ENCODE measurements at regions not wholly inside any gene's neighbourhood (a gene's known extent, or its start where the extent isn't known, plus 50 kb on each side); places are given as distances from the start of the nearest gene placed in this dataset.
A peak's percentile ranks its signal among the peaks of the same experiment; 100 is the strongest.

DNA sequence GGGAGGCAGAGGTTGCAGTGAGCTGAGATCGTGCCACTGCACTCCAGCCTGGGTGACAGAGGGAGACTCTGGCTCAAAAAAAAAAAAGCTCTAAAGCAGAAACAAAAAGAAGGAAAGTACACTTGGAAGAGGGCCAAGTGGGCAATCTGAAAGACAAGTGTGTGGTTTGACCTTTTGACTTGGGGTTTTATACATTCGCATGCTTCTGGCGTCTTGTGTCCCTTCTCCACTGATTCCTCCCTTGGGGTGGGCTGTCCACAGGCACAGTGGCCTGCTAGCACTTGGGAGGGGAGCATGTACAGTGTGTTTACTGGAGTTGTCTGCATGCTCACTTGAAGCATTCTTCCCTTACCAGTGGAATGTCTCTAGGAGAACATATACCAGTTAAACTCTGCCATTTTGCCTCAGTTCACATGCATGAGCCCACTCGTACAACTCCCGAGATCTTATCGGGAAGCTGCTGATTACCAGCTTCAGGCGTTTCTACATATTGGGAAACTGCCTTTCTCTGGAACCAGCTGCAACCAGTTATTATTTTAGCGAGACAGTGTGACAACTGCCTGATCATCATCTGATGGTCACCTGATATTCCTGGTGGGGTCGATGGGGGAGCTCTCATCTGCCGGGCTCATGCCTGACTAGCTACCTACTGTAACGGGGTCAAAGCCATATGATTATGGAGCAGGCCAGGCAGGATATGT, 113.5 kb upstream of the ZNF678 start:
- DNase-seq, result no peak

- no peak for DNase-seq
These were observed 114.3 kb upstream of the ZNF678 start for GRCh38 chr1:227449051-227449450.

DNA sequence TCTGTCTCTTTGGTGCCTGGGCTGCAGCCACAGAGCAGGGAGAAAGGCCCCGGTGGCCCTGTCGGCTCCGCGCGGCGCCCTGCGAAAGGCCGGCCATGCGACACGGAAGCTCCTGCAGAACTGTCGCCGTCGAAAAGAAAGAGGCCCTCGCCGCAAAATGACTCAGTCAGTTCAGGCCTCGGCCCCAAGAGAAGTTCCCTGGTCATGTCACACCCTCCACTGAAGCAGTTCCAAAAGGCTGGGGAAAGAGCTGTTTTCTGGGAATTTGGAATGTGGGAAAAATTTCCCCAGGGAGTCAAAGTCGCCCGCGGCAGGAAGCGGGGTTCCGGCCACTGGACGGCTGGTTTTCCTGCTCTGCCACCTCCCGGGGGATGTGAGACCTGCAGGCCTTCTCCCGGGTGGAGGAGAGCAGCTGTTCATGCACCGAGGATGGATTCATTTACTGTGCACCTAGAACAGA, 115.8 kb upstream of the ZNF678 start:
- no peak for DNase-seq

- DNase-seq, result no peak
These were observed 117.6 kb upstream of the ZNF678 start for GRCh38 chr1:227445746-227446145.

DNA sequence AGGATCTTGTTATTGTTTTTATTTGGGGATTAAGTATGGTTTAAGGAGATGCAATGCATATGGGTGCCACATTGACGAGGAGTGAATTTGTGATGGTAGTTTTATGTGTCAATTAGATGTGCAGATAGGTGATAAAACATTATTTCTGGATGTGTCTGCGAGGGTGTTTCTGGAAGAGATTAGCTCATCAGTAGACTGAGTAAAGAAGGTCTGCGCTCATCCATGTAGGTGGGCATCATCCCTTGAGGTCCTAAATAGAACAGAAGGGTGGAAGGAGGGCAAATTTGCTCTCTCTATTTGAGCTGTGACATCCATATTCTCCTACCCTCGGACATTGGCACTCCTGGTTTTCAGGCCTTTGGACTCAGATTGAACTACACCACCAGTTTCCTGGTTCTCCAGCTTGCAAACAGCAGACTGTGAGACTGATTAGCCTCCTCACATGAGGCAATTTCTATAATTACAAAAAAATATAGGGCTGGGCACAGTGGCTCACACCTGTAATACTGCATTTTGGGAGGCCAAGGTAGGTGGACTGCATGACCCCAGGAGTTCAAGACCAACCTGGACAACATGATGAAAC, 118.2 kb upstream of the ZNF678 start:
- no peak for DNase-seq

- DNase-seq, result no peak
These were observed 121.9 kb upstream of the CDC42BPA start for GRCh38 chr1:227440182-227440581.

GRCh38 chr1:227437495-227438008, 119.3 kb upstream of the CDC42BPA start:
- peak; percentile 43 for DNase-seq

DNA sequence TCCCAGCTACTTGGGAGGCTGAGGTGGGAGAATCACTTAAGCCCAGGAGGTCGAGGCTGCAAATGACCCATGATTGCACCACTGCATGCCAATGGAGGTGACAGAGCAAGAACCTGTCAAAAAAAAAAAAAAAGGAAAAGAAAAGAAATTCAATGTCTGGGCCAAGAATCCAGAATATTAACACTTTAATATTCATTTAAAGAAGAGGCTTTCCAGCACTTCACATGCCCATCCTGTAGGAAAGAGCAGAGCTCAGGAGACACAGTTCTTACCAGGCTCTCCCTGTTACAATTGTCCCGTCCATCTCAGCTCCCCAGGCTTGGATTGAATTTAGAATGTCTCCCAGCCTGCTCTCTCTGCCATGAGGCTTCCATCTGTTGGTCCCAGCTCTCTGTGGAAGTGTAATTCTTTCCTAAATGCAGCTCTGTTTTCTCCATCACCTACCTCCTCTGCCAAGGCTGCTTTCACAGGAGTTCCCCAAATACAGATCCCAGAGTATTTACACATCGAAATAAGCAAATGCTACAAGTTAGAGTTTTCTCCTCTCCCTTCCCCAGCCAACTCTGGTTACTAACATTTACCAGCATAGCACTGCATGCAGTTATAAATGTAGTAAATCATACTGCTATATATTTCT, 116.6 kb upstream of the CDC42BPA start:
- no peak for DNase-seq

GRCh38 chr1:227433663-227434341, 115.5 kb upstream of the CDC42BPA start:
- no peak for DNase-seq

- no peak for DNase-seq
These were observed 114.7 kb upstream of the CDC42BPA start for GRCh38 chr1:227432981-227433380.

- no peak for DNase-seq
These were observed 113.9 kb upstream of the CDC42BPA start for GRCh38 chr1:227432181-227432535.

GRCh38 chr1:227429447-227430359, 111.4 kb upstream of the CDC42BPA start:
- DNase-seq, result no peak

DNA sequence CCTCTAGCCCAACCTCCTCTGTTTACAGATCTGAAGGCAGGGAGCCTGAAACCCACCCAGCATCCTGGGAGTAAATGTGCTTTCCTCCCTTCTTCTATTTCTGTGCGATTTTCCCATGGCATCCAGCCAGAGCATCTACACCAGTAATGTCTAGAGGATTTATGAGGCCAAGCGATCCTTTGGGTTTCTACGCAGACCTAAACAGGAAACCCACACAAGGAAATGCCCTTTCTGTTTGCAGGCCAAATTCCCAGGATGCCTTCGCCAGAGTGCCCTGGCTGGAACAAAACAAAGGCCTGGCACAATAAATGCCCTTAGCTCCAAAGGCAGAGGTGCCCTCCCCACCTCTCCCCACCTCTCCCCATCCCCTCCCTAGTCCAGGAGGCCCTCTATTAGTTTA, 110.5 kb upstream of the CDC42BPA start:
- DNase-seq, result no peak

- DNase-seq, result no peak
These were observed 109.1 kb upstream of the CDC42BPA start for GRCh38 chr1:227427411-227427810.

- no peak for DNase-seq
These were observed 106.7 kb upstream of the CDC42BPA start for GRCh38 chr1:227424953-227425352.

DNA sequence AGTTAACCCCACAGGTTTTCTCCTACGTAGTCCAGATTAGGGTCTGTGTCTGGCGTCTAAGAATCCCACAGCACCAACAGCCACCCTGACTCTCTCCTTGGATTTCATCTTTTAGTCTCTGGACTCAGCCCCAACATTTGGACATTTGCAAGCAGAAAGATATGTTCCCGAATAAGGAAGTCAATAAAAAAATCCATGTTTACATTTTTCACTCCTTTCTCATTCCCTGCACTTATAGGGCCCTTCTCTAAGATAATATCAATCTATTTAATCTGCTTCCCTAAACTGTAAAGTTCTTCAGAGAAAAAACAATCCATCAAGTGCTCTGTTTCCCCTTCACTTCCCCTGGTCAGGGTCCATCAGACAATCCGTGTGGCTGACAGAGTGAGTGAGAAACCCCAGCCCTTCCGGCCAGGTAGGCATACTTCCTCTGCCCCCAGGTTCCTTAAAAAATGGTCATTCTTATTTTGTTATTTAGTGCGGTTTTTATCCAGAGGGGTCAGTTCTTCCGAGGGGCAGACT, 105.9 kb upstream of the CDC42BPA start:
- no peak for DNase-seq

- no peak for DNase-seq
These were observed 104.3 kb upstream of the CDC42BPA start for GRCh38 chr1:227422581-227422980.

DNA sequence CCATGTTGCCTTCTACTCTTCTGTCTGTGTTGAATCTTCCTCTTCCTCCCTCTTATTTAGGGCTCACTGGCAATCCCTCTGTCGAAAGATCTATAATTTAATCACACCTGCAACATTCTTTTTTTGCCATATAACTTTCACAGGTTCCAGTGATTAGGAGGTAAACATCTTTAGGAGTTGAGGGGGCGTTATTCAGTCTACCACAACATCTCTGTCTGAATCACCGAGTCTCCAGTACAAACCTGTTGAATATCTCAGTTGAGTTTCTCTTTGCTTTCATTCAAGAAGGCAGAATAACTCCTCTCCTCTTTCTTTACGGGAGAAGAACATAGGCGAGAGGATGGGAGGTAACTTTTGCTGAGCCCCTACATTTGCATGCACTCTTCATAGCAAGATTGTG, 101.9 kb upstream of the CDC42BPA start:
- no peak for DNase-seq

DNA sequence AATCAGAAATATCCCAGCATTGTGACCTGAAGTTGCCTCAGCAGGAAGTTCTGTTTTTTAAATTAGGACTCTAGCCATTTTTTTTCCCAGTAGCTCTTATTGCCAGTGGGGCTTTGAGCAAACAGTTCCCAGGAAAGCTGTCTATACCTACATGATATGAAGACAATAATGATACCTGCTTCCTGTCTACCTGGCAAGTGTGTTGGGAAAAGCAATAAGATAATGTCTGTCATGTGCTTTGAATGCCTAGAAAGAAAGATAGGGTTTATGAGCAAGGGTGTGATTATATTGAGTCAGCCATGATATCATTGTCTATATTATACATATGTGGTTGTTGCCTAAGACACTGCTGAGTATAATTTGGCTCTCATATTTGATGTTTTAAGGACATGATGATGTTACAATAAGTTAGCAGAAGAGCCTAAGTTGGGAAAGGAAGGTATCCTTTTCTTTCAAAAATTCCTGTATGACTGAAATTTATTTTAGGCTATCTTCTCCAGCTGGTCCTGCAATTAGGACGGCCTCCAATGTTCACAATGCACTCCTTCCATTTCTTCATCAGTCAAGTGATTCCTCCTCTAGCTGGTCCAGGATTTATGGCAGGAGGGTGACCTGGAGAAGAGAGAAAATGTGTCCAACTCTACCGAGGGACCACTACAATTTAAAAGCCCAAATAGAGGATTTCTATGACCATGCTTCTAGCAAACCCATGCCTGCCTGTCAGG, 99.6 kb upstream of the CDC42BPA start:
- DNase-seq, result no peak

DNA sequence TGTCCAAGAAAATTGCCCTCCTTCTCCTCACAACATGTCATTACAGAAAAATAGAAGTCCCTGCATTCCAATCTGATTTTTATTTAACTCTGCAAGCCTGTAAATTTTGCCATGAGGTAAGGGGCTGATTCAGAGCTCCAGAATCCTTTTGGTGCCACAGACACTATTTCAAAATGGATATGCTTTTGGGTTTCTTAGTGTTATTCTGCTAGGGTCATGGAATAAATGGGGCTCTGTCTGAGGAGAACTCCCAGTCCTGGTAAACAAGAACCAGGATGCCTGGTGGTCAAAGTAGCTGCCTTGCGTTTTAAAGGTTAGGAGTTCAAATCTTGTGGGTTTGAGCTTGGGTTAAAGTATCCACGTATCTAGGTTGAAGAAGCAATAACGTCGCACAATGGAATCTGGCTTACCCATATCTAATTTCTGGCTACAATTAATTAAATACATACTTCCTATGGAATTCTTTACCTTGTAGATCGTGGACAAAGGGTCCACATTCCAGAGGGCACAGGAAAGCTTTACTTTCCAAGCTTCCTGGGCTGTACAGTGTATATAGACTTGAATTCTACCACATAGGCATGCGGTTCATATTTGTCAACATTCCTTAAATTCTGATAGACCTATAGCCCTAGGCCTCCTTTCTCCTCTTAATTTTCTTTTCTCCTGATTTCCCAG, 98.0 kb upstream of the CDC42BPA start:
- DNase-seq, result no peak

Data from GDM1 (cell line).